ENCODE measurements at regions not wholly inside any gene's neighbourhood (a gene's known extent, or its start where the extent isn't known, plus 50 kb on each side); places are given as distances from the start of the nearest gene placed in this dataset.

DNA sequence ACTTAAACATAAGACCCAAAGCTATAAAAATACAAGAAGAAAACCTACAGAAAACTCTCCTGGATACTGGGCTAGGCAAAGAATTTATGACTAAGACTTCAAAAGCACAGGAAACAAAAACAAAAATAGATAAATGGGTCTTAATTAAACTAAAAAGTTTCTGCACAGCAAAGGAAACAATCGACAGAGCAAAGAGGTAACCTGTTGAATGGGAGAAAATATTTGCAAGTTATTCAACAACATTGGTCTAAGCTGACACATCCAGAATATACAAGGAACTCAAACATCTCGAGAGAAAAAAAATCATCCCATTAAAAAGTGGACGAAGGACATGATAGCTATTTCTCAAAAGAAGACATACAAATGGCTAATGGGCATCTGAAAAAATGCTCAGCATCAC lies 72.3 kb upstream of the RBBP8 start:
- DNase-seq (ENCODE audit: low read depth, low spot score) (no peak), ATAC-seq (no peak)
- BruUV-seq (replicated peaks) = no TSS peak
- ChIA-PET RAD21 (ENCODE audit: low non-redundant PET in 1 of 2, low total read pairs in 2 of 2, uncharacterized antibody in 2 of 2, unreplicated experiment in 2 of 2) (no interaction called here), CTCF (no interaction called here), POLR2A (no interaction called here)
- intact Hi-C loops (cut with micrococcal nuclease) = no loop called here
- H3K4me2 ChIP-seq (ENCODE audit: low read length) = no peak overlapping the region
- H3K9ac ChIP-seq (ENCODE audit: low read length) = no peak overlapping the region
- H3K9me2 ChIP-seq (ENCODE audit: insufficient read depth) = no peaks in the 10 kb centered on the region; the same call in 1 of the 2 replicates
- H2AFZ ChIP-seq (ENCODE audit: low read depth, low read length, poor library complexity, severe bottlenecking) = no peak overlapping the region
- no peaks in the 10 kb centered on the region for H3K4me1 ChIP-seq (ENCODE audit: control insufficient read depth in 1 of 2, insufficient read depth in 2 of 2, low read length in 2 of 2)
- no peaks in the 10 kb centered on the region for H3K27me3 ChIP-seq (ENCODE audit: insufficient read depth, low read length)
- H3K79me2 ChIP-seq (ENCODE audit: insufficient read depth, low read length) = no peaks in the 10 kb centered on the region
- H3K27ac ChIP-seq (ENCODE audit: low read depth, low read length) = no peak overlapping the region
- H3K4me3 ChIP-seq (replicated peaks in 1 of 2; ENCODE audit: low read depth in 1 of 2, low read length in 2 of 2) = no peak overlapping the region
- H3K9me3 ChIP-seq (ENCODE audit: control insufficient read depth in 1 of 2, insufficient read depth in 1 of 2, low read depth in 1 of 2, low read length in 2 of 2) = no peaks in the 10 kb centered on the region
- no peaks in the 10 kb centered on the region for H3K36me3 ChIP-seq (ENCODE audit: control insufficient read depth in 1 of 2, insufficient read depth in 2 of 2, low read length in 2 of 2)
- no peaks in the 10 kb centered on the region for H4K20me1 ChIP-seq (ENCODE audit: insufficient read depth)
- TF ChIP-seq SP1 (IDR thresholded peaks at IDR 0.05; ENCODE audit: low read depth) = no peak
- no peak for TF ChIP-seq TCF7L2 (IDR thresholded peaks at IDR 0.05; ENCODE audit: borderline replicate concordance, extremely low read depth, insufficient read depth, insufficient read length)
- no peak for TF ChIP-seq POLR2A (IDR thresholded peaks at IDR 0.05; ENCODE audit: borderline replicate concordance, extremely low read depth, insufficient read depth, insufficient read length)
- TF ChIP-seq EZH2phosphoT487 (IDR thresholded peaks at IDR 0.05; ENCODE audit: borderline replicate concordance) = no peak
- TF ChIP-seq, protein P1, sequence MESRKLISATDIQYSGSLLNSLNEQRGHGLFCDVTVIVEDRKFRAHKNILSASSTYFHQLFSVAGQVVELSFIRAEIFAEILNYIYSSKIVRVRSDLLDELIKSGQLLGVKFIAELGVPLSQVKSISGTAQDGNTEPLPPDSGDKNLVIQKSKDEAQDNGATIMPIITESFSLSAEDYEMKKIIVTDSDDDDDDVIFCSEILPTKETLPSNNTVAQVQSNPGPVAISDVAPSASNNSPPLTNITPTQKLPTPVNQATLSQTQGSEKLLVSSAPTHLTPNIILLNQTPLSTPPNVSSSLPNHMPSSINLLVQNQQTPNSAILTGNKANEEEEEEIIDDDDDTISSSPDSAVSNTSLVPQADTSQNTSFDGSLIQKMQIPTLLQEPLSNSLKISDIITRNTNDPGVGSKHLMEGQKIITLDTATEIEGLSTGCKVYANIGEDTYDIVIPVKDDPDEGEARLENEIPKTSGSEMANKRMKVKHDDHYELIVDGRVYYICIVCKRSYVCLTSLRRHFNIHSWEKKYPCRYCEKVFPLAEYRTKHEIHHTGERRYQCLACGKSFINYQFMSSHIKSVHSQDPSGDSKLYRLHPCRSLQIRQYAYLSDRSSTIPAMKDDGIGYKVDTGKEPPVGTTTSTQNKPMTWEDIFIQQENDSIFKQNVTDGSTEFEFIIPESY (IDR thresholded peaks at IDR 0.05; ENCODE audit: extremely low read depth, insufficient replicate concordance, low read length) = no peak
- no peak for TF ChIP-seq ZNF274 (IDR thresholded peaks at IDR 0.05; ENCODE audit: low read depth, low read length)
- TF ChIP-seq, protein P2, sequence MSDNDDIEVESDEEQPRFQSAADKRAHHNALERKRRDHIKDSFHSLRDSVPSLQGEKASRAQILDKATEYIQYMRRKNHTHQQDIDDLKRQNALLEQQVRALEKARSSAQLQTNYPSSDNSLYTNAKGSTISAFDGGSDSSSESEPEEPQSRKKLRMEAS (IDR thresholded peaks at IDR 0.05) = no peak
- TF ChIP-seq, protein P3, sequence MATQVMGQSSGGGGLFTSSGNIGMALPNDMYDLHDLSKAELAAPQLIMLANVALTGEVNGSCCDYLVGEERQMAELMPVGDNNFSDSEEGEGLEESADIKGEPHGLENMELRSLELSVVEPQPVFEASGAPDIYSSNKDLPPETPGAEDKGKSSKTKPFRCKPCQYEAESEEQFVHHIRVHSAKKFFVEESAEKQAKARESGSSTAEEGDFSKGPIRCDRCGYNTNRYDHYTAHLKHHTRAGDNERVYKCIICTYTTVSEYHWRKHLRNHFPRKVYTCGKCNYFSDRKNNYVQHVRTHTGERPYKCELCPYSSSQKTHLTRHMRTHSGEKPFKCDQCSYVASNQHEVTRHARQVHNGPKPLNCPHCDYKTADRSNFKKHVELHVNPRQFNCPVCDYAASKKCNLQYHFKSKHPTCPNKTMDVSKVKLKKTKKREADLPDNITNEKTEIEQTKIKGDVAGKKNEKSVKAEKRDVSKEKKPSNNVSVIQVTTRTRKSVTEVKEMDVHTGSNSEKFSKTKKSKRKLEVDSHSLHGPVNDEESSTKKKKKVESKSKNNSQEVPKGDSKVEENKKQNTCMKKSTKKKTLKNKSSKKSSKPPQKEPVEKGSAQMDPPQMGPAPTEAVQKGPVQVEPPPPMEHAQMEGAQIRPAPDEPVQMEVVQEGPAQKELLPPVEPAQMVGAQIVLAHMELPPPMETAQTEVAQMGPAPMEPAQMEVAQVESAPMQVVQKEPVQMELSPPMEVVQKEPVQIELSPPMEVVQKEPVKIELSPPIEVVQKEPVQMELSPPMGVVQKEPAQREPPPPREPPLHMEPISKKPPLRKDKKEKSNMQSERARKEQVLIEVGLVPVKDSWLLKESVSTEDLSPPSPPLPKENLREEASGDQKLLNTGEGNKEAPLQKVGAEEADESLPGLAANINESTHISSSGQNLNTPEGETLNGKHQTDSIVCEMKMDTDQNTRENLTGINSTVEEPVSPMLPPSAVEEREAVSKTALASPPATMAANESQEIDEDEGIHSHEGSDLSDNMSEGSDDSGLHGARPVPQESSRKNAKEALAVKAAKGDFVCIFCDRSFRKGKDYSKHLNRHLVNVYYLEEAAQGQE (IDR thresholded peaks at IDR 0.05; ENCODE audit: low read depth) = no peak
- no peak for TF ChIP-seq EZH2 (IDR thresholded peaks at IDR 0.05)
- TF ChIP-seq RAD21 (IDR thresholded peaks at IDR 0.05; ENCODE audit: low read depth) = no peak
- no peak for TF ChIP-seq CBX3 (IDR thresholded peaks at IDR 0.05; ENCODE audit: low read depth)
- no peak for TF ChIP-seq EGR1 (IDR thresholded peaks at IDR 0.05; ENCODE audit: low read depth)
- no peak for TF ChIP-seq ELF1 (IDR thresholded peaks at IDR 0.05; ENCODE audit: borderline replicate concordance, low read depth)
- no peak for TF ChIP-seq SRF (IDR thresholded peaks at IDR 0.05; ENCODE audit: low read depth)
- TF ChIP-seq, protein P4, sequence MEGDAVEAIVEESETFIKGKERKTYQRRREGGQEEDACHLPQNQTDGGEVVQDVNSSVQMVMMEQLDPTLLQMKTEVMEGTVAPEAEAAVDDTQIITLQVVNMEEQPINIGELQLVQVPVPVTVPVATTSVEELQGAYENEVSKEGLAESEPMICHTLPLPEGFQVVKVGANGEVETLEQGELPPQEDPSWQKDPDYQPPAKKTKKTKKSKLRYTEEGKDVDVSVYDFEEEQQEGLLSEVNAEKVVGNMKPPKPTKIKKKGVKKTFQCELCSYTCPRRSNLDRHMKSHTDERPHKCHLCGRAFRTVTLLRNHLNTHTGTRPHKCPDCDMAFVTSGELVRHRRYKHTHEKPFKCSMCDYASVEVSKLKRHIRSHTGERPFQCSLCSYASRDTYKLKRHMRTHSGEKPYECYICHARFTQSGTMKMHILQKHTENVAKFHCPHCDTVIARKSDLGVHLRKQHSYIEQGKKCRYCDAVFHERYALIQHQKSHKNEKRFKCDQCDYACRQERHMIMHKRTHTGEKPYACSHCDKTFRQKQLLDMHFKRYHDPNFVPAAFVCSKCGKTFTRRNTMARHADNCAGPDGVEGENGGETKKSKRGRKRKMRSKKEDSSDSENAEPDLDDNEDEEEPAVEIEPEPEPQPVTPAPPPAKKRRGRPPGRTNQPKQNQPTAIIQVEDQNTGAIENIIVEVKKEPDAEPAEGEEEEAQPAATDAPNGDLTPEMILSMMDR (IDR thresholded peaks at IDR 0.05 in 2 of 3, conservative IDR thresholded peaks at IDR 0.05 in 1 of 3; ENCODE audit: borderline replicate concordance in 1 of 3, insufficient read depth in 1 of 3, low read depth in 2 of 3, low read length in 2 of 3) = no peak
- TF ChIP-seq ZFX (IDR thresholded peaks at IDR 0.05) = no peak
- TF ChIP-seq POLR2AphosphoS5 (IDR thresholded peaks at IDR 0.05; ENCODE audit: low read depth, low read length) = no peak

All from HCT116 (cell line).